ENCODE measurements at regions not wholly inside any gene's neighbourhood (a gene's known extent, or its start where the extent isn't known, plus 50 kb on each side); places are given as distances from the start of the nearest gene placed in this dataset.

DNA sequence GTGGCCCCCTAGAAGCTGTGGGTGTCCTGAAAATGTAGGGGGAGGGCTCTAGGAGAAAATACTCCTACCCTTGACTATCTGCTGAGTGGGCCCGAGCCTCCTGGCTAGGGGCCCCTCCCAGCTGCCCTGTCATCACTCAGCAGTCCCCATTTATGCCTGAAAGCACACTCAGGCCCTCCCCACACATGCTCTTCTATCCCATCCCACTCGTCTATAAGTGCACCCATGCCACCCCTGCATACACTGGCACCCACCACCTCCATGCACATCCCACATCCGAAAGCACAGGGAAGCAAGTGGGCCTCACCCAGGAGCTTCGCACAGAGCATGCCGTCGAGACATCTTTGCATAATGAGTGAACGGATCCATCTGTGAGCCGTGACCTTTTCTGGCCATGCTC lies 80.4 kb upstream of the POU3F1 start:
- DNase-seq = no peak

- DNase-seq = no peak
Measured at GRCh38 chr1:38125837-38126520, 79.4 kb upstream of the POU3F1 start.

DNA sequence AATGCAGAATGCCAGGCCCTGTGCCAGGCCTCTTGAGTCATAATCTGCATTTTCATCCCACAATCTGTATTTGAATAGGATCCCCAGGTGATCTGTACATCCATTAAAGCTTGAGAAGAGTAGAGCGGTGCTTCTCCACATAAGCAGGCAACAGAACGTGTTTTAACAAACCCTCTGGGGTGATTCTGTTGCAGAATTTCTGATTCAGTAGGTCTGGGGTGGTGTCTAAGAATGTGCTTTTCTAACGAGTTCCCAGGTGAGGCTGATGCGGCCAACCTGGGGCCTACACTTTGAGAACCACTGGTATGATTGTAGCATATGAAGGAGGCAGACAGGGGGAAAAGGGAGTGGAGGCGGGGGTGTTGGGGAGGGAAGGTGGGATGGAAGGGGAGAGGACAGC lies 78.4 kb upstream of the POU3F1 start:
- no peak for DNase-seq

GRCh38 chr1:38123356-38124135 lies 77.0 kb upstream of the POU3F1 start:
- no peak for DNase-seq

- DNase-seq = no peak
Measured at GRCh38 chr1:38121231-38121680, 74.7 kb upstream of the POU3F1 start.

GRCh38 chr1:38120552-38121230 lies 74.1 kb upstream of the POU3F1 start:
- DNase-seq = no peak

DNA sequence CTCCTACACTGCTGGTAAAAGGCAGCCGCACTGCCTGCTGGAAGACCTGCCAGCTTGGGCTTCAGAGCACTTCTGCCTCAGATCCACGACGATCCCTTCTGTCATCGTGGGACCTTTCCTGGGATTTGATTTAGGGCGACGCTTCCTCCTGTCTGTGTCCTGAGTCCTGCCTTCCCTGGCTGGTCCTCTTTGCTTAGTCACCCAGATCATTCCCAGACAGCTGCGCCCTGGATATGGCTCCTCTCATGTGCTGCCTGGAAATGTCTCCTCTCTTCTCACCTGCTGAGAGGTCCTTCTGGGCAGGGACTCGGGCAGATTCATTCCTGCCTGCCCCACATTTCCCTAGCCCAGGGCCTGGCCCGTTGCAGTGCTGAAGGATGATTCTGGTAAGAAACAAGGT lies 72.4 kb upstream of the POU3F1 start:
- DNase-seq = no peak

DNA sequence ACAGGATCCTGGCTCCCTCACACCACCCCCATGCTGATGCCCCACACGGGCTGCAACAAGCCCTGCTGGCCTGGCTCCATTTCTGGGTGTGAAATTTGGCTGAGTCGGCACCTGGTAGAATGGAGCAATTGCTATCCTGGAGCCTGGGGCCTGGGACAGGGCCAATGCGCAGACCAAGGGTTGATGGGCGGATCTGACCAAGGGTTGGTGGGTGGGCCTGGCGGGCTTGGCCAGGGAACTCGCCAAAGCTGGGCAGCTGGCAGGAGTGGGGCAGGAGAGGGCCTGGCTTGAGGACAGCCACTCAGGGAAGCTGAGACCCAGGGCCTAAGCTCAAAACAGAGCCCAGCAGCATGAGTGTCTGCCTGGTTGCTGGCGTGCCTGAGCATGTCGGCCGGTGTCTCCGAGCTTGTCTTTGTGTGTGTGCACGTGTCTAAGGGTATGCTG lies 70.9 kb upstream of the POU3F1 start:
- DNase-seq = no peak

DNA sequence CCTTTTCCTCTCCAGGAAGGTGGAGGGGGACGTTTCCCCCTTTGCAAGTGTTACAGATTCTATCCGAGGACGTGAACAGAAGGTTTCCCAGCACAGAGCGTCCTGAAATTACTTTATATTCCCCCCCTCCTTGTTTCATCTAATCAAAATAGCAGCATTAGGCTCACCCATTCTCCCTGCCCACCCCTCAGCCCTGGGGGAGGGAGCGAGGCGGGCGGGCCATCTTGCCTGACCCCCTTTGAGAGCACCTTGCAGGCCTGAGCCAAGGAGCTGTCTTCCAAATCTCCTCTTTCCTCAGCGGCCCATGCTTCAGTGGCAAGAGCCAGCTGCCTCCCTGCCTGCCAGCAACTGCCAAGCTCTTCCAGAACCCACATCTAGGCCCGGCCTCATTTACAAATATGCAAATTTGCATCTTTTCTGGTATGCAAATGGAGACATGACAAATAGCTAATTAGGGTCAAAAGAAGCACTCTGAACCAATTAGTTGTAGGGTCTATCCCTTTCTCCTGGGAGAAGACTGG lies 69.1 kb upstream of the POU3F1 start:
- DNase-seq = no peak

DNA sequence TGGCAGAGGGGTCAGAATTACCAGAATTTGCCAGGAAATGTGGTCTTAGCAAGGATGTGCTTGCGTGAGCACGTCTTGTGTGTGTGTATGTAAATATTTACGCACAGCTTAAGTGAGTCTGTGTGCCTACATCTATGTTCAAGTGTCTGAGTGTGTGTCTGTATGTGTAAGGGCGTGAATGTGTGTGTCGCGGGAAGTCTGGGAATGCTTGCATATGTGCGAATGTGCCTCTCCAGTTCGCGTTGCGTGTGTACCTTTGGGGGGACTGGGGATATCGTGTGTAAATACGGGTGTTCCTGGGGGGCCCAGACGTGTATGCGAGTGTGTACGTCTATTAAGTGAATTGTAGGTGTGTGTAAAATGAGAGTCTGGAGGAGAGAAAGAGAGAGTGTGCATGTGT lies 68.6 kb upstream of the POU3F1 start:
- DNase-seq = no peak

- no peak for DNase-seq
Measured at GRCh38 chr1:38114241-38115026, 67.8 kb upstream of the POU3F1 start.

GRCh38 chr1:38113159-38113666 lies 66.6 kb upstream of the POU3F1 start:
- no peak for DNase-seq

GRCh38 chr1:38111589-38111988 lies 65.0 kb upstream of the POU3F1 start:
- DNase-seq = no peak

DNA sequence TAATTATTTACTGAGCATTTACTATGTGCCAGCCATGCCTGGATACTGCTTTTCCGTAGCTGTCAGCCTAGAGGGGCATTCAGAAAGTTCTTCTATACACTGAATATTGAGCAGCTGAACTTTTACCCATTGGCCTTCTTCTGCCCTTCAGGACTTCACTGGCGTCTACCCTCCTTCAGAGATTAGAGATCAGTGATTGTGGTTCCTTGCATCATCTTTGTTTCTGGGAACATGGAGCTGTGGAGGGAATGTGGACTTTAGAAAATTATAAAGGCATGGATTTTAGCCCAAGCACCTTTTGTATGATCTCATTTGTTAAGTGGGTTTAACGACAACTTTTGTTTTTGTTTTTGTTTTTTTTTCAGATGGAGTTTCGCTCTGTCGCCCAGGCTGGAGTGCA lies 58.7 kb upstream of the POU3F1 start:
- no peak for DNase-seq

- DNase-seq = no peak
Measured at GRCh38 chr1:38102636-38103035, 56.0 kb upstream of the POU3F1 start.

DNA sequence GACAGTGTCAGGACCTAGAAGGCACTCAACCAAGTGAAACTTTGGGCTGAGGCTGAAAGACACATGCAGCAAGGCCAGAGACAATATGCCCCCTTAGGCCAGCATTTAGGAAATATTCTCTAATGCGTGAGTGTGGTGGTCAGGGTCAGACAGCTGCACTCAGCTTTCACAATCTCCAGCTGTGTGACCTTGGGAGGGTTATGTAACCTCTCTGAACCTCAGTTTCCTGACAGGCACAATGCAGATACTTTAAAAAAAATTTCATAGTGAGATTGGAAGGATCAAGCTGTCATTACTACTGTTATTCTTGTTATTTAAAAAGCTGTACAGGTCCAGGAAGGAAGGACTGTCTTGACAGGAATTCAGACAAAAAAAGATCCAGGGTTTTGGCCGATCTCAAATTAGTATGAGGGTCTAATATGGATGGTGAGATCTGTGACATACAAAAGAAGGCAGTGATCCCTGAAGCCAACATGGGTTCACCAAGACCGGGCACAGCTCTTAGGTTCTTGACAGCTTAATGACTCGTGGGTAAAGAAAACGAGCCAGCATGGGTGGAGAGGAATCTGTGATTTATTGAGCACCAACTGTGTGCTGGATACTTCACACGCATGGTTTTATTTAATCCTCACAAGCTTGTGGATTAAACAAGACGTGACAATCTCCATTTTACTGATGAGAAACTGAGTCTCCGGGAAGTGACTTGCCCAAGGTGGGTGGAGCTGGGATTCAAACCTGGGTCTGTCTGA lies 54.6 kb upstream of the POU3F1 start:
- no peak for DNase-seq

- DNase-seq = no peak
Measured at GRCh38 chr1:38098101-38098847, 51.7 kb upstream of the POU3F1 start.

GRCh38 chr1:38097284-38097898 lies 50.8 kb upstream of the POU3F1 start:
- DNase-seq = no peak
